Suprapubic skin (tissue), 4 donors: ENCODE measurements at regions not wholly inside any gene's neighbourhood (a gene's known extent, or its start where the extent isn't known, plus 50 kb on each side); places are given as distances from the start of the nearest gene placed in this dataset.

Source experiments
- DNase-seq, 2 donors: peaks; one replicate each; pipeline ENCODE4 v3.0.0-alpha.2; 2019; ENCODE audit warnings: low spot score in 2 of 2
- H3K27ac ChIP-seq: fragments of 200-600 bp; sonication (generic); one replicate; pipeline ENCODE4 v1.5.1; 2019
- H3K27me3 ChIP-seq: fragments of 200-600 bp; sonication (generic); one replicate; pipeline ENCODE4 v1.5.1; 2019
- H3K36me3 ChIP-seq: fragments of 200-600 bp; sonication (generic); one replicate; pipeline ENCODE4 v1.5.1; 2019
- H3K4me1 ChIP-seq: fragments of 200-600 bp; sonication (generic); one replicate; pipeline ENCODE4 v1.5.1; 2019
- H3K4me3 ChIP-seq: fragments of 200-600 bp; sonication (generic); one replicate; pipeline ENCODE4 v1.5.1; 2019; ENCODE audit warnings: mild to moderate bottlenecking
- H3K9me3 ChIP-seq: fragments of 200-600 bp; sonication (generic); one replicate; pipeline ENCODE4 v1.5.1; 2019
- EP300 ChIP-seq: sonication (generic); formaldehyde crosslinking; IDR thresholded peaks from one replicate; pipeline ENCODE4 v1.6.1; 2017; ENCODE audit warnings: antibody characterized with exemption
- POLR2A ChIP-seq, 2 donors: fragments of 450-650 bp; IDR thresholded peaks; one replicate each; pipeline ENCODE4 v1.6.1; 2017; ENCODE audit warnings: antibody characterized with exemption in 2 of 2, mild to moderate bottlenecking in 2 of 2, moderate library complexity in 2 of 2
- POLR2AphosphoS5 ChIP-seq, 3 donors: sonication (generic); formaldehyde crosslinking; IDR thresholded peaks; one replicate each; pipeline ENCODE4 v1.6.1; 2017; ENCODE audit warnings: antibody characterized with exemption in 3 of 3
- WGBS: methylation state at CpG from one replicate; pipeline ENCODE4 v1.1.5; 2018; 5-methylcytosine and 5-hydroxymethylcytosine counted together
- TF ChIP-seq, protein P1 (sequence below), 2 donors: fragments of 200-600 bp in 1 of 2; fragments of 450-650 bp in 1 of 2; sonication (generic) in 1 of 2; IDR thresholded peaks; one replicate each; pipeline ENCODE4 v1.5.1; 2016 to 2019; ENCODE audit warnings: antibody characterized with exemption in 2 of 2, mild to moderate bottlenecking in 1 of 2, moderate library complexity in 1 of 2

DNA sequence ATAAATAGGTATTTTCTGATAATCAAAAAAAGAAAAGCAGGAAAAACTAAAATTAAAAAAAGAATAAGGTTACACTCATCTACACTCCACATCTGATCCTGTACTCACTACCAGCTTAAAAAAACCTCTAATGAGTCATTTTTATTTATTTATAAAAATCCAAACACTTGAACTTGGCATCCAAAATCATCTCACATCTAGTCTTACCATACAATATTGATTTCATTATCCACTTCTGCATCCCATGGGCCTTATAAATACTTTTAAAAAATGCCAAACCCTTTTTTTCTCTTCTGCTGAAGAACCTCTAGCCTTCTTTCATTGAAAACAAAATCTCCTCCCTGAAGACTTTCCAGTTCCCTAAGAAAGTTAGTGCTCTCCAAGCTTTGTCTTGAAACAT lies 109.7 kb downstream of the TMTC3 start:
- no peak overlapping the region for H3K4me3 ChIP-seq
- DNase-seq, result no peak
- no peaks in the 10 kb centered on the region for H3K27me3 ChIP-seq
- no peaks in the 10 kb centered on the region for H3K4me1 ChIP-seq
- no peaks in the 10 kb centered on the region for H3K36me3 ChIP-seq
- no peak overlapping the region for H3K27ac ChIP-seq
- TF ChIP-seq EP300 (no peak), POLR2AphosphoS5 (IDR thresholded peaks at IDR 0.05) (no peak), POLR2A (IDR thresholded peaks at IDR 0.05) (no peak)
- TF ChIP-seq, protein P1, sequence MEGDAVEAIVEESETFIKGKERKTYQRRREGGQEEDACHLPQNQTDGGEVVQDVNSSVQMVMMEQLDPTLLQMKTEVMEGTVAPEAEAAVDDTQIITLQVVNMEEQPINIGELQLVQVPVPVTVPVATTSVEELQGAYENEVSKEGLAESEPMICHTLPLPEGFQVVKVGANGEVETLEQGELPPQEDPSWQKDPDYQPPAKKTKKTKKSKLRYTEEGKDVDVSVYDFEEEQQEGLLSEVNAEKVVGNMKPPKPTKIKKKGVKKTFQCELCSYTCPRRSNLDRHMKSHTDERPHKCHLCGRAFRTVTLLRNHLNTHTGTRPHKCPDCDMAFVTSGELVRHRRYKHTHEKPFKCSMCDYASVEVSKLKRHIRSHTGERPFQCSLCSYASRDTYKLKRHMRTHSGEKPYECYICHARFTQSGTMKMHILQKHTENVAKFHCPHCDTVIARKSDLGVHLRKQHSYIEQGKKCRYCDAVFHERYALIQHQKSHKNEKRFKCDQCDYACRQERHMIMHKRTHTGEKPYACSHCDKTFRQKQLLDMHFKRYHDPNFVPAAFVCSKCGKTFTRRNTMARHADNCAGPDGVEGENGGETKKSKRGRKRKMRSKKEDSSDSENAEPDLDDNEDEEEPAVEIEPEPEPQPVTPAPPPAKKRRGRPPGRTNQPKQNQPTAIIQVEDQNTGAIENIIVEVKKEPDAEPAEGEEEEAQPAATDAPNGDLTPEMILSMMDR (IDR thresholded peaks at IDR 0.05), result no peak
- H3K9me3 ChIP-seq, result no peaks in the 10 kb centered on the region

GRCh38 chr12:88253371-88253978 lies 111.4 kb downstream of the TMTC3 start:
- Histone ChIP-seq H3K4me3 (no peak overlapping the region), H3K9me3 (no peaks in the 10 kb centered on the region), H3K36me3 (no peaks in the 10 kb centered on the region), H3K27ac (no peak overlapping the region), H3K4me1 (no peaks in the 10 kb centered on the region), H3K27me3 (no peaks in the 10 kb centered on the region)
- TF ChIP-seq POLR2A (IDR thresholded peaks at IDR 0.05) (no peak), POLR2AphosphoS5 (IDR thresholded peaks at IDR 0.05) (no peak), EP300 (no peak)
- TF ChIP-seq, protein P1 (IDR thresholded peaks at IDR 0.05), result no peak
- no peak for DNase-seq

DNA sequence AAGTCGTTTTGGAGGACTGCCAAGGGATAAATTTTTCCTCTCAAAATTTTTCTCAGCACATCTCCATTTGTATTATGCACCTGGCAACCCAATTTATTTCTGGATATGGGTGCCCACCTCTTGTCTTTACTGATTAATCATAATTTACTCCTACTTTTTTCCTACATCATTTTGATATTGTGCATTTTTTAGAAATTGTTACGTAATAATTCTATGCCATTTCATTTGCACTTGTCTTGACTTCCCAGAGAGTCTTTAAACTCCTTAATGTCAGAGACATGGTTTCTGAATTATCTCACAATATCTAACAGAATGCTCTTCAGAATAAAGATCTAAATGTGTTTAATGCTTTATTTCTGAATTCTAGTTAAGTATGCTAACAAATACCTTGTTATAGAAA lies 113.1 kb downstream of the TMTC3 start:
- no peaks in the 10 kb centered on the region for H3K36me3 ChIP-seq
- no peaks in the 10 kb centered on the region for H3K27me3 ChIP-seq
- H3K9me3 ChIP-seq, result no peaks in the 10 kb centered on the region
- no peak overlapping the region for H3K4me3 ChIP-seq
- H3K4me1 ChIP-seq, result no peaks in the 10 kb centered on the region
- TF ChIP-seq, protein P1 (IDR thresholded peaks at IDR 0.05), result no peak
- TF ChIP-seq EP300, result no peak
- TF ChIP-seq POLR2A (IDR thresholded peaks at IDR 0.05), result no peak
- no peak for TF ChIP-seq POLR2AphosphoS5 (IDR thresholded peaks at IDR 0.05)
- no peak for DNase-seq
- no peak overlapping the region for H3K27ac ChIP-seq
- 82% methylated on average over 2 of the region's 2 CpGs for WGBS

- no peak for TF ChIP-seq POLR2AphosphoS5 (IDR thresholded peaks at IDR 0.05)
- TF ChIP-seq, protein P1 (IDR thresholded peaks at IDR 0.05), result no peak
- no peak for TF ChIP-seq EP300
- TF ChIP-seq POLR2A (IDR thresholded peaks at IDR 0.05), result no peak
These were observed 113.7 kb downstream of the TMTC3 start for GRCh38 chr12:88255847-88256246.

DNA sequence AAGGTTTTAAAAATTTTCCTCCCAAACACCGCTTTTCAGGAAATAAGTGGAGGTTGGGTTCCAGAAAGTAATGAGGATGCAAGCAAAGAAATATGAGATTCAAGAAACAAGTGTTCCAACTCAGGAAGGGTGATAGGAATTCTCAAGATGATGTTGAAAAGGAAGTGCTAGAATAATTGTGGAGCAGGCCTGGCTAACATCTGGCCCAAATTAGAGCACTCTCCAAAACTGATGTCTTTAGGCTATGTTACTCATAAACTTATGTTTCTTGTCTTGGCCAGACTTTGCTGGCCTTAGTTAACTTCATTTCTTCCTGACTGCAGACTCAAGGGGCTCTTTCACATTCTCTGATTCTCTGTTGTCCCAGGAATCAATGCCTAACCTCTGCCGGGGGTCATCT lies 116.3 kb downstream of the TMTC3 start:
- H3K36me3 ChIP-seq, result no peaks in the 10 kb centered on the region
- TF ChIP-seq, protein P1 (IDR thresholded peaks at IDR 0.05), result no peak
- TF ChIP-seq EP300, result no peak
- no peak for TF ChIP-seq POLR2AphosphoS5 (IDR thresholded peaks at IDR 0.05)
- no peaks in the 10 kb centered on the region for H3K9me3 ChIP-seq
- H3K27ac ChIP-seq, result no peak overlapping the region
- no peaks in the 10 kb centered on the region for H3K4me1 ChIP-seq
- no peak overlapping the region for H3K4me3 ChIP-seq
- WGBS, result 76% methylated on average over 2 of the region's 2 CpGs
- no peak for DNase-seq
- H3K27me3 ChIP-seq, result no peaks in the 10 kb centered on the region

More at GRCh38 chr12:88255847-88256246, 113.7 kb downstream of the TMTC3 start:
- no peaks in the 10 kb centered on the region for H3K27me3 ChIP-seq
- no peaks in the 10 kb centered on the region for H3K9me3 ChIP-seq
- DNase-seq, result no peak
- no peaks in the 10 kb centered on the region for H3K36me3 ChIP-seq
- no peak overlapping the region for H3K27ac ChIP-seq
- no peaks in the 10 kb centered on the region for H3K4me1 ChIP-seq
- H3K4me3 ChIP-seq, result no peak overlapping the region
